H1 (cell line): ENCODE measurements at regions not wholly inside any gene's neighbourhood (a gene's known extent, or its start where the extent isn't known, plus 50 kb on each side); places are given as distances from the start of the nearest gene placed in this dataset.

Experiments
- CHD1 ChIP-seq: IDR thresholded peaks from 2 replicates; pipeline ENCODE4 v1.6.1; 2012; ENCODE audit warnings: low read depth, low read length, improper control_type of control experiment
- KDM5A ChIP-seq: fragments of 200-600 bp; IDR thresholded peaks from 2 replicates; pipeline ENCODE4 v1.7.1; 2012; ENCODE audit warnings: mild to moderate bottlenecking, low read length, inconsistent platforms, mixed read lengths
- PHF8 ChIP-seq: fragments of 200-600 bp; sonication (generic); conservative IDR thresholded peaks from 2 replicates; pipeline ENCODE4 v1.7.1; 2012; ENCODE audit warnings: low read depth, mild to moderate bottlenecking, inconsistent platforms, low read length, moderate library complexity
- RNF2 ChIP-seq: fragments of 200-900, 300-1000 bp; sonication (generic); IDR thresholded peaks from 2 replicates; pipeline ENCODE4 v1.7.1; 2016; ENCODE audit warnings: borderline replicate concordance, low read depth, mild to moderate bottlenecking, antibody characterized with exemption, low read length; ENCODE audit not compliant: poor library complexity, severe bottlenecking; ENCODE audit errors: missing control alignments
- SP2 ChIP-seq: IDR thresholded peaks from 2 replicates; pipeline ENCODE4 v1.6.1; 2012; ENCODE audit warnings: mild to moderate bottlenecking, low read length, inconsistent platforms
- SRF ChIP-seq: IDR thresholded peaks from 2 replicates; pipeline ENCODE4 v1.6.1; 2011; ENCODE audit warnings: mild to moderate bottlenecking, low read depth, low read length, moderate library complexity
- TAF7 ChIP-seq: optimal IDR thresholded peaks from 2 replicates; pipeline ENCODE3; 2011; ENCODE audit warnings: low read depth, mild to moderate bottlenecking, inconsistent platforms, low read length, moderate library complexity, borderline replicate concordance

DNA sequence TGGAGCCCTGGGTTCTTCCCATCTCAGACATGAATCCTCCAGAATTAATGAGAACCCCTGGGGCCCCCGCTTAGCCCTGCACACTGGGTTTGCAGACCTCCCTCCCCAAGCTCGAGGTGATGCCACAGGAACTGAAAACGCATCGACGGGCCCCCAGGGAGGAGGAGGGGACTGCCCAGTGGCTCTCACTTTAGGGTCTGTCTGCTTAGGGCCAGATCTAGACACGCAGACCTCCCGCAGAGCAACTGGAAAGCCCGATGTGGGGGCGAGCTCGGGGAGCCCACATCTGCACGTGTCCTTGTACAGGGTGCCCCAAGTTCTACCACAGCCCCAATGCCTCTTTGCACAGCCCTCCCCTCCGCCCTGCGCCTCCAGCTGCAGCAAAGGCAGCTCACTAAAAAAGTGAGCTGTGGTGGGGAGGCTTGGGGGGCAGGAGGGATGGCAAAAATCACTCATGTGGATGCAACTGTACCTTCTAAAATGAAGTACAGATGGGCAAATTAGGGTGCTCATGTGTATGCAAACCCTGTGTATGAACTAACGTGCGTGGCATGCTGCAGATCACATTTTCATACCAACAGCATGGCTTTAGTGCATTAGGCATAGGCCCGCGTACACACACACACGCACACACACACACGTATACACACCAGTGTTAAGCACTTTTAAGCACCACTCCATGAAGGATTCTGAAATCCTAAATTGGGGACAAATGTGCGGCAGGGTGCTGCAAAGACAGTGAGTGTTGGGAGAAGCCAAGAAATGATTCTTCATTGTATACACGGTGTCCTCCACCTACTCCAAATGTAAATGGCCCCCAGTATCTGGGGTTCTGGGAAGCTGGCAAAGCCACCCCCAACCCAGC lies 99.9 kb upstream of the MAP1LC3B2 start (continued):
- TF ChIP-seq SRF (no peak), SP2 (no peak), RNF2 (no peak), KDM5A (no peak), TAF7 (no peak), CHD1 (no peak), PHF8 (no peak)
- TF ChIP-seq, all 59 proteins: peak for 0
